WI38 (cell line): ENCODE measurements at regions not wholly inside any gene's neighbourhood (a gene's known extent, or its start where the extent isn't known, plus 50 kb on each side); places are given as distances from the start of the nearest gene placed in this dataset.

ENCODE experiments used
- H3K4me3 ChIP-seq: 2 replicates; pipeline ENCODE4 v1.5.1; 2011; ENCODE audit warnings: low read depth, mild to moderate bottlenecking, control low read depth, low read length
- TF ChIP-seq, protein P1 (sequence below): IDR thresholded peaks from 2 replicates; pipeline ENCODE4 v1.5.1; 2012; ENCODE audit warnings: low read depth, mild to moderate bottlenecking, control low read depth, low read length

DNA sequence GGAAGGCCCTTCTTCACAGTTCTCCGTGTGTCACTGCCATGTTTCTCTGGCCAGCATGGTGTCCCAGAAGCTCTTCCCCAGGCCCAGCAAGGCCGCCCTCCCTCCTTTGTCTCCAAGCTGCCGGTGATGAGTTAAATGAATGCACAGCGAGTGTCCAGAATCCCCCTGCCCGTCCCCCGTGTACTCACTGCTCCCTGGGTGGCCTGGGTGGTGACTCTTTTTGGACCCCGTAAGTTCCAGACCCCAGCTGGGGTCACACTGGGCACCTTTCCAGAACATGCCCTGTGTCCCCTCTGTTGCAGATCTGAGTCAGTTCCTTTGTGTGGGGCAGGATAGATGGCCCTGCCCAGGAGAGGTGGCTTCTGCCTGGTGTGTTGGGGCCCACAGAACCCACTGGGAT is 95.0 kb downstream of the MRPL36 start:
- H3K4me3 ChIP-seq, result no peak overlapping the region
- TF ChIP-seq, protein P1, sequence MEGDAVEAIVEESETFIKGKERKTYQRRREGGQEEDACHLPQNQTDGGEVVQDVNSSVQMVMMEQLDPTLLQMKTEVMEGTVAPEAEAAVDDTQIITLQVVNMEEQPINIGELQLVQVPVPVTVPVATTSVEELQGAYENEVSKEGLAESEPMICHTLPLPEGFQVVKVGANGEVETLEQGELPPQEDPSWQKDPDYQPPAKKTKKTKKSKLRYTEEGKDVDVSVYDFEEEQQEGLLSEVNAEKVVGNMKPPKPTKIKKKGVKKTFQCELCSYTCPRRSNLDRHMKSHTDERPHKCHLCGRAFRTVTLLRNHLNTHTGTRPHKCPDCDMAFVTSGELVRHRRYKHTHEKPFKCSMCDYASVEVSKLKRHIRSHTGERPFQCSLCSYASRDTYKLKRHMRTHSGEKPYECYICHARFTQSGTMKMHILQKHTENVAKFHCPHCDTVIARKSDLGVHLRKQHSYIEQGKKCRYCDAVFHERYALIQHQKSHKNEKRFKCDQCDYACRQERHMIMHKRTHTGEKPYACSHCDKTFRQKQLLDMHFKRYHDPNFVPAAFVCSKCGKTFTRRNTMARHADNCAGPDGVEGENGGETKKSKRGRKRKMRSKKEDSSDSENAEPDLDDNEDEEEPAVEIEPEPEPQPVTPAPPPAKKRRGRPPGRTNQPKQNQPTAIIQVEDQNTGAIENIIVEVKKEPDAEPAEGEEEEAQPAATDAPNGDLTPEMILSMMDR, result no peak

DNA sequence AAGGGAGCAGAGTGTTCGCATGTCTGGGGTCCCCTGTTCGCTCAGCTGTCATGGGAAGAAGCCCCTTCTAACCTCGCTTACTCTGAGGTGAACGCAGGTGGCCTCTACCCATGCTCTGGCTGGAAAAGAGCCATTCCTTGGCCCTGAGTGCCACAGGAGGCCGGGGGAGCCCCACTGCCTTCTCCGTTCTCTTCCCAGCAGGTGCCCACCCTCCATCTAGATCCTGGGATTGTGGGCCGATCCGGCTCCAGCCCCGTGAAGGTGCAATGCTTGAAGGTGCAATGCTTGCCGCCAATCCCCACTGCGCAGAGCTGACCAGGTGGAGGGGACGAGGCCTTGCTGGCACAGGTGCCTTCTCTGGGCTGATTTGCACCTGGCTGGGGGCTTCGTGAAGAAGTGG is 95.4 kb downstream of the MRPL36 start:
- TF ChIP-seq, protein P1, result no peak

DNA sequence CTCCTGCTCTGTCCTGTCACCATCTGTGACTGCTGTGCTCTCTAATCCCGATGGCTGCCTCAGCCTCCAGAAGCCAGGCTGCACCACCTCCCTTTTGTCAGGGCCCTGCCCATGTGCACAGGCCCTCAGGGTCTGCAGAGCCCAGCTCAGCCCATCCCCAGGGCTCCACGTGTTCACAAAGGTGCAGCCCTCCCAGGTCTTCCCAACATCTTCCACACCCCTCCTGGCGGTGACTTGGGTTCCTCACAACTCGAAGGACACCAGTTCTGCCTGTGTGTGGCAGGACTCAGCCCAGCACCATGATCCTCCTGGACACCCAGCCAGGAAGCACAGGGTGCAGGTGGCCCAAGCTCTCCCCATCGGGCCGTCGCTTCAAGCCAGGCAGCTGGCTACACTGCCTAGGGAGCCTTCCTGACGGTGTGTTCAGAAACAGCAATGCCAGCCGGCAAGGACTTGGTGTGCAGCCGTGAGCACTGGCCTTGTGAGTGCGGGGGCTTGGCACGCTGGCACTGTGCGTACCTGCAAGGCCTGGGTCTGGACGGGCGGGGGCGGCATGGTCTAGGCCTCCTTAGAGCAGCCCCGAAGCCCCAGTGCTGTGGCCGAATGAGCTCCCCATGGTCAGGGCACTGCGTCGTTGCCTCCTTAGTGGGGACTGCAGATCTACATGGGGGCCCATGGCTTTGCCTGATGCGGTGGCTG is 96.1 kb downstream of the MRPL36 start:
- TF ChIP-seq, protein P1, result no peak

More for the DNA sequence above, 95.4 kb downstream of the MRPL36 start:
- no peak overlapping the region for H3K4me3 ChIP-seq

DNA sequence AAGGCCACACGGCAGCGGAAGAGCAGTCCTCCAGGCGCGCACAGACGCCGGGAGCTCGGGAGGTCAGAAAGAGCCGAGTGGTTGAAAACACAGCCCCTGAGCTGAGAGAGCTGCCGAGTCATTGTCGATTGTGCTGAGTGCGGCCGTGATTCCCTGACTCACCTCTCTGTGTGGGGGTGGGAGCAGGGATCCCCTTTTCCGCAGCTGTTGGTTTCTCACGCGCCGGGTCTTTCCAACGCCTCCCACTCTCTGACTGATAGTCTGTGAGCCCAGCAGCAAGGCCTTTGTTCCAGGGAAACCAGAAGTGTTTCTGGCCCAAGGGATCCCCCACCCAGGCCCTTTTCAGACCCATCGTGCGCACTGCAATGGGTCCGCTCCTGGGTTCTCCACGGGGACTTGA is 97.3 kb downstream of the MRPL36 start:
- H3K4me3 ChIP-seq, result no peak overlapping the region
- TF ChIP-seq, protein P1, result no peak

More for the DNA sequence above, 96.1 kb downstream of the MRPL36 start:
- H3K4me3 ChIP-seq, result no peak overlapping the region

DNA sequence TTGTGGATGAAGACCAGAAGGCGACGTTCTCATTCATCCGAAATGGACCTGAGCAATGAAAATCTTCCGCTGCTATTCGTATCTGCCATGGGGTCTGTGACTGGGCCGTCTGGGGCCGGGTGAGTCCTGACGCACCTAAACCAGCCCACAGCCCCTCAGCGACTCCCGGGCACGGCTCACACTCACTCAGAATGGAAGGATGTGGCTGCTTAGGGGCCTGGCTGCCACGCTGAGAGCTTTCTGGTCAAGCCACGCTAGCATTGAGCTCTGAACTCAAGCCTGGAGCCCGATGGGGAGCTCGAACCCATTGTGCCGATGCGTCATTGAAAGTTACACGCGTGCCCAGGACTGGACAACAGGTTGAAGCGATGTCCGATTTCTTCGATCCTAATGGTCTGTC is 97.8 kb downstream of the MRPL36 start:
- TF ChIP-seq, protein P1, result no peak
- H3K4me3 ChIP-seq, result no peak overlapping the region

DNA sequence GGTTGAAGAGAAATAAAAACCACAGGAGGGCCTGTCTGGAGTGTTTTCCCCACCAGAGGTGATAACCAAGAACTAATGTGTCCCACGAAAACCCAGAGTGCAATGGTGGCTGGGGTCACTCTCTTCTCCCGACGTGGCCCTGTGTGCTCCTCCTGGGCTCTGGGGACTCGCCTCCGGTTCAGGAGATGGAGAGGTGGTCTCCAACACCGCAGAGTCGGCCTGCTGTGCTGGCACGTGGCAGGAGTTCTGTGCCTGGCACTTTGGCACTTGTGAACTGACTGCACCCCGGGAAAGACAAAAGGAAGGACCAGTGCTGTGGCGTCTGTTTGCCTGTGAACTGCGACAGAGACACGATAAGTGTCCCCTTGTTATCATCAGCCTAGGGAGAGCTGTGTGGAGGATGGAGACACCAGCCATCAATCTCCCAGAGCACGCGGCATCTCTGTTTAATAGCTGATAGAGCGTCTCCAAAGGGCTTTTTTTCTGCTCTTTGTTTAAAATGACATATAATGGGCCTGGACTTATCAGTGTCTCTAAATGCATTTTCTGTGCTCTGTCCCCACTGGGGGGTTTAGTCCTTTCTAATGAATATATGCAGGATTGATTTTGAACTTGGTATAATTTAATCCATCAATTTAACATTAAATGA is 98.3 kb downstream of the MRPL36 start:
- H3K4me3 ChIP-seq, result no peak overlapping the region

DNA sequence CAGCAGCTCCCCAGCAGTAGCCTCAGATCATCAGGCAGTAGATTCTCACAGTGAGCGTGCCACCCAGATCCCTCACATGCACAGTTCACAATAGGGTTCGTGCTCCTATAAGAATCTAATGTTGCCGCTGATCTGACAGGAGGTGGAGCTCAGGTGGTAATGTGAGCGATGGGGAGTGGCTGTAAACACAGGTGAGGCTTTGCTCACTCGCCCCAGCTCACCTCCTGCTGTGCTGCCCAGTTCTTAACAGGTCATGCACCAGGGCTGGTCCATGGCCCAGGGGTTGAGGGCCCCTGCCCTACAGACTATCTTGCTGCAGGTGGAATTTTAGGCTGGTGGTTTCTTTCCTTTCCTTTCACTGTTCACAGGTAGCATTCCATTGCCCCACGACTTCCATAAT is 100.2 kb downstream of the MRPL36 start:
- TF ChIP-seq, protein P1, result no peak
- no peak overlapping the region for H3K4me3 ChIP-seq

More for the DNA sequence above, 98.3 kb downstream of the MRPL36 start:
- TF ChIP-seq, protein P1, result no peak
